WTC11 (cell line): ENCODE measurements at regions not wholly inside any gene's neighbourhood (a gene's known extent, or its start where the extent isn't known, plus 50 kb on each side); places are given as distances from the start of the nearest gene placed in this dataset.

Experiments used
- ATAC-seq: fragments of 200-7000 bp; cut with Tn5 transposase; 2 replicates; pipeline ENCODE4 v1.10.0; 2021; ENCODE audit warnings: mild to moderate bottlenecking, moderate library complexity
- CTCF ChIA-PET: fragments of 300-600 bp; sonication (Branson Sonifier 250); formaldehyde crosslinking; loops from one replicate; lab custom pipeline; 2021; ENCODE audit warnings: antibody characterized with exemption; lab: Charles Lee
- POLR2A ChIA-PET: fragments of 350-600 bp; sonication (Branson Sonifier 250); formaldehyde crosslinking; loops from one replicate; lab custom pipeline; 2021; ENCODE audit warnings: antibody characterized with exemption; lab: Charles Lee
- DNase-seq: peaks from one replicate; pipeline ENCODE4 v3.0.0; 2021; ENCODE audit warnings: low spot score
- H3K27ac Mint-ChIP-seq: 2 replicates; pipeline ENCODE4 v1.8.0; 2021; ENCODE audit warnings: mixed read lengths
- H3K27me3 Mint-ChIP-seq: 2 replicates; pipeline ENCODE4 v1.8.0; 2021; ENCODE audit warnings: low read depth, mild to moderate bottlenecking, moderate library complexity, mixed read lengths
- H3K36me3 Mint-ChIP-seq: 2 replicates; pipeline ENCODE4 v1.8.0; 2021; ENCODE audit warnings: mixed read lengths
- H3K4me1 Mint-ChIP-seq: 2 replicates; pipeline ENCODE4 v1.8.0; 2022; ENCODE audit warnings: mixed read lengths
- H3K4me3 Mint-ChIP-seq: 2 replicates; pipeline ENCODE4 v1.8.0; 2021; ENCODE audit warnings: mild to moderate bottlenecking, moderate library complexity, mixed read lengths
- H3K9me3 Mint-ChIP-seq: 2 replicates; pipeline ENCODE4 v1.8.0; 2021; ENCODE audit warnings: mixed read lengths
- ATF1 ChIP-seq: sonication (generic); formaldehyde crosslinking; IDR thresholded peaks from 2 replicates; pipeline ENCODE4 v1.8.1; 2023; ENCODE audit warnings: mild to moderate bottlenecking, moderate library complexity, missing genetic modification reagents
- ELF4 ChIP-seq: sonication (generic); formaldehyde crosslinking; IDR thresholded peaks from 2 replicates; pipeline ENCODE4 v1.8.1; 2022; ENCODE audit warnings: low read depth, mild to moderate bottlenecking, moderate library complexity, missing genetic modification reagents
- ERG ChIP-seq: fragments of 250-450 bp; sonication (Bioruptor Pico); IDR thresholded peaks from 2 replicates; pipeline ENCODE4 v1.8.0; 2021; ENCODE audit warnings: mild to moderate bottlenecking
- ETV6 ChIP-seq: sonication (generic); formaldehyde crosslinking; IDR thresholded peaks from 2 replicates; pipeline ENCODE4 v1.8.1; 2022; ENCODE audit warnings: mild to moderate bottlenecking, missing genetic modification reagents
- HMGA2 ChIP-seq: fragments of 250-450 bp; sonication (Bioruptor Pico); IDR thresholded peaks from 2 replicates; pipeline ENCODE4 v1.4.0; 2021; ENCODE audit warnings: mild to moderate bottlenecking, moderate library complexity
- MAX ChIP-seq: sonication (generic); formaldehyde crosslinking; IDR thresholded peaks from 2 replicates; pipeline ENCODE4 v1.8.0; 2022; ENCODE audit warnings: mild to moderate bottlenecking, missing genetic modification reagents
- NR1H2 ChIP-seq: sonication (generic); formaldehyde crosslinking; IDR thresholded peaks from 2 replicates; pipeline ENCODE4 v1.9.0; 2021; ENCODE audit warnings: mild to moderate bottlenecking, moderate library complexity, missing genetic modification reagents
- NR3C1 ChIP-seq: sonication (generic); formaldehyde crosslinking; conservative IDR thresholded peaks from 2 replicates; pipeline ENCODE4 v1.8.1; 2023; ENCODE audit warnings: low read depth, mild to moderate bottlenecking, missing genetic modification reagents
- PREB ChIP-seq: sonication (generic); formaldehyde crosslinking; IDR thresholded peaks from 2 replicates; pipeline ENCODE4 v1.8.1; 2022; ENCODE audit warnings: mild to moderate bottlenecking, missing genetic modification reagents, moderate library complexity, borderline replicate concordance
- USF1 ChIP-seq: sonication (generic); formaldehyde crosslinking; IDR thresholded peaks from 2 replicates; pipeline ENCODE4 v1.8.0; 2022; ENCODE audit warnings: mild to moderate bottlenecking, missing genetic modification reagents
- ZBTB43 ChIP-seq: sonication (generic); formaldehyde crosslinking; IDR thresholded peaks from 2 replicates; pipeline ENCODE4 v1.8.1; 2023; ENCODE audit warnings: mild to moderate bottlenecking, missing genetic modification reagents
- ZNF232 ChIP-seq: sonication (generic); formaldehyde crosslinking; IDR thresholded peaks from 2 replicates; pipeline ENCODE4 v1.8.0; 2022; ENCODE audit warnings: mild to moderate bottlenecking, missing genetic modification reagents
- ZNF281 ChIP-seq: sonication (generic); formaldehyde crosslinking; IDR thresholded peaks from 2 replicates; pipeline ENCODE4 v1.8.0; 2023; ENCODE audit warnings: mild to moderate bottlenecking, missing genetic modification reagents
- ZNF317 ChIP-seq: sonication (generic); formaldehyde crosslinking; IDR thresholded peaks from 2 replicates; pipeline ENCODE4 v1.8.1; 2023; ENCODE audit warnings: low read depth, mild to moderate bottlenecking, moderate library complexity, missing genetic modification reagents, borderline replicate concordance
- ZNF396 ChIP-seq: fragments of 250-450 bp; sonication (Bioruptor Pico); IDR thresholded peaks from 2 replicates; pipeline ENCODE4 v1.8.0; 2021; ENCODE audit warnings: mild to moderate bottlenecking, moderate library complexity, borderline replicate concordance
- ZNF671 ChIP-seq: fragments of 250-450 bp; sonication (Bioruptor Pico); IDR thresholded peaks from 2 replicates; pipeline ENCODE4 v1.8.0; 2021; ENCODE audit warnings: mild to moderate bottlenecking
- TF ChIP-seq, protein P1 (sequence below): fragments of 250-450 bp; sonication (Bioruptor Pico); conservative IDR thresholded peaks from 2 replicates; pipeline ENCODE4 v1.9.0; 2021; ENCODE audit warnings: mild to moderate bottlenecking
- TF ChIP-seq, protein P2 (sequence below): sonication (generic); formaldehyde crosslinking; IDR thresholded peaks from 2 replicates; pipeline ENCODE4 v1.8.1; 2022; ENCODE audit warnings: low read depth, mild to moderate bottlenecking, moderate library complexity, missing genetic modification reagents, borderline replicate concordance
- TF ChIP-seq, protein P3 (sequence below): fragments of 200-600 bp; IDR thresholded peaks from 2 replicates; pipeline ENCODE4 v1.8.0; 2022; ENCODE audit warnings: antibody characterized with exemption

DNA sequence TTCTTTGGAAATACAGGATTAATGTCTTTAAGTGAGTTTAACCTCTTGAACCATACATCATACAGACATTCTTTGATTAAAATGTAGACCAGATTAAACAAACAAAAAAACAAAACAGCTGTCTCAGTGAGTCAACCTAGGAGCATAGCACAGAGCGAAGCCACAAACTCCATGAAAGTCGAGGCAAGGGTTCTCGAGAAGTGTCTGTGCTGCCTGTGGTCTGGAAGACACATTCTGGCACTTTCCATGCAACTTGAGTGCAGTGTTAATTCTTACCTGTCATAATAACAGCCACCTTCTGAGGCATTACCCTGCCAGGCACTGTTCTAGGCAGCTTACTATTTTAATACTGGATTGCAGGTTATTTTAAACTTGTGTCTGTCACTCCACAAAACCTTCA, 435.5 kb upstream of the MMADHC start:
- Mint-ChIP-seq H3K9me3 (no peaks in the 10 kb centered on the region), H3K4me3 (no peak overlapping the region), H3K27ac (no peak overlapping the region), H3K4me1 (peaks cover 26% of the 10 kb centered on the region), H3K27me3 (no peaks in the 10 kb centered on the region), H3K36me3 (no peaks in the 10 kb centered on the region)
- ATAC-seq (peak; percentile 57), DNase-seq (no peak)
- TF ChIP-seq, protein P1, sequence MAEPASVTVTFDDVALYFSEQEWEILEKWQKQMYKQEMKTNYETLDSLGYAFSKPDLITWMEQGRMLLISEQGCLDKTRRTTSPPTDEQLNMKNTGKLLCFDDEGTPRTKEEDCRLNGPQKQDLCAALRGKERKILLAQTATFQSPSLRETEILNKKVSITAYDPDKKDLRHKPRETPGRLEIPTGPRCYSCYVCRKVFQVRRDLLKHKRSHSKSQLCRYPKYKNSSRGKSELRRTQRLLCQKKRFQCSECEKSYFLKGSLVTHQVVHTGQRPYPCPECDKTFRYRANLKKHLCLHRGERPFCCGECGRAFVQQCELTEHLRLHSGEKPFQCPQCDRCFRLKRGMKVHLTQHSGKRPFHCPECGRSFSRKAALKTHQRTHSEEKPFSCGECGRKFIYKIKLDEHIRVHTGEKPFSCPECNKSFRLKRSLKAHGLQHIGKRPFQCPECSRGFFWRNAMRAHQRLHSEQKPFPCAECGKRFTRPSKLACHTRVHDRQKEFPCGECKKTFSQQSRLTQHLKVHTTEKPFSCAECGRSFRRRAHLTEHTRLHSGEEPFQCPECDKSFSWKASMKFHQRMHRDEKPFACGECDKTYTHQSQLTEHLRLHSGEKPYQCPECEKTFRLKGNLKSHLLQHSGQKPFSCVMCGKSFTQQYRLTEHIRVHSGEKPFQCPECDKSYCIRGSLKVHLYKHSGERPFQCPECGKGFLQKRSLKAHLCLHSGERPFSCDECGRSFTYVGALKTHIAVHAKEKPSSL, result no peak
- TF ChIP-seq, protein P2, sequence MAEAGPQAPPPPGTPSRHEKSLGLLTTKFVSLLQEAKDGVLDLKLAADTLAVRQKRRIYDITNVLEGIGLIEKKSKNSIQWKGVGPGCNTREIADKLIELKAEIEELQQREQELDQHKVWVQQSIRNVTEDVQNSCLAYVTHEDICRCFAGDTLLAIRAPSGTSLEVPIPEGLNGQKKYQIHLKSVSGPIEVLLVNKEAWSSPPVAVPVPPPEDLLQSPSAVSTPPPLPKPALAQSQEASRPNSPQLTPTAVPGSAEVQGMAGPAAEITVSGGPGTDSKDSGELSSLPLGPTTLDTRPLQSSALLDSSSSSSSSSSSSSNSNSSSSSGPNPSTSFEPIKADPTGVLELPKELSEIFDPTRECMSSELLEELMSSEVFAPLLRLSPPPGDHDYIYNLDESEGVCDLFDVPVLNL, result no peak
- no peak for TF ChIP-seq ZNF396 (CRISPR knock-in tag)
- no peak for TF ChIP-seq MAX
- no peak for TF ChIP-seq HMGA2 (CRISPR knock-in tag)
- TF ChIP-seq ZNF232 (CRISPR knock-in tag), result no peak
- TF ChIP-seq PREB (CRISPR knock-in tag), result no peak
- no peak for TF ChIP-seq ZBTB43 (CRISPR knock-in tag)
- TF ChIP-seq USF1 (CRISPR knock-in tag), result no peak
- TF ChIP-seq ATF1 (CRISPR knock-in tag), result no peak
- no peak for TF ChIP-seq ZNF671 (CRISPR knock-in tag)
- TF ChIP-seq ERG (CRISPR knock-in tag), result no peak
- no peak for TF ChIP-seq ETV6 (CRISPR knock-in tag)
- TF ChIP-seq ZNF281, result no peak
- TF ChIP-seq ELF4 (CRISPR knock-in tag), result no peak
- TF ChIP-seq, protein P3, sequence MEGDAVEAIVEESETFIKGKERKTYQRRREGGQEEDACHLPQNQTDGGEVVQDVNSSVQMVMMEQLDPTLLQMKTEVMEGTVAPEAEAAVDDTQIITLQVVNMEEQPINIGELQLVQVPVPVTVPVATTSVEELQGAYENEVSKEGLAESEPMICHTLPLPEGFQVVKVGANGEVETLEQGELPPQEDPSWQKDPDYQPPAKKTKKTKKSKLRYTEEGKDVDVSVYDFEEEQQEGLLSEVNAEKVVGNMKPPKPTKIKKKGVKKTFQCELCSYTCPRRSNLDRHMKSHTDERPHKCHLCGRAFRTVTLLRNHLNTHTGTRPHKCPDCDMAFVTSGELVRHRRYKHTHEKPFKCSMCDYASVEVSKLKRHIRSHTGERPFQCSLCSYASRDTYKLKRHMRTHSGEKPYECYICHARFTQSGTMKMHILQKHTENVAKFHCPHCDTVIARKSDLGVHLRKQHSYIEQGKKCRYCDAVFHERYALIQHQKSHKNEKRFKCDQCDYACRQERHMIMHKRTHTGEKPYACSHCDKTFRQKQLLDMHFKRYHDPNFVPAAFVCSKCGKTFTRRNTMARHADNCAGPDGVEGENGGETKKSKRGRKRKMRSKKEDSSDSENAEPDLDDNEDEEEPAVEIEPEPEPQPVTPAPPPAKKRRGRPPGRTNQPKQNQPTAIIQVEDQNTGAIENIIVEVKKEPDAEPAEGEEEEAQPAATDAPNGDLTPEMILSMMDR, result no peak
- TF ChIP-seq NR1H2, result no peak
- TF ChIP-seq ZNF317 (CRISPR knock-in tag), result no peak
- TF ChIP-seq NR3C1 (CRISPR knock-in tag), result no peak
- ChIA-PET CTCF (interaction anchor here (0.6 kb wide), 1 partner anchor 258 kb away, joined by 3 read pairs; no protein-coding TSS in a partner anchor), POLR2A (no interaction called here)
